ENCODE measurements at regions not wholly inside any gene's neighbourhood (a gene's known extent, or its start where the extent isn't known, plus 50 kb on each side); places are given as distances from the start of the nearest gene placed in this dataset.
A peak's percentile ranks its signal among the peaks of the same experiment; 100 is the strongest.
"Not testable (repeated sequence)": the region's sequence is repeated elsewhere in the genome, so short reads cannot be mapped to it uniquely, and the experiment has no call there.

DNA sequence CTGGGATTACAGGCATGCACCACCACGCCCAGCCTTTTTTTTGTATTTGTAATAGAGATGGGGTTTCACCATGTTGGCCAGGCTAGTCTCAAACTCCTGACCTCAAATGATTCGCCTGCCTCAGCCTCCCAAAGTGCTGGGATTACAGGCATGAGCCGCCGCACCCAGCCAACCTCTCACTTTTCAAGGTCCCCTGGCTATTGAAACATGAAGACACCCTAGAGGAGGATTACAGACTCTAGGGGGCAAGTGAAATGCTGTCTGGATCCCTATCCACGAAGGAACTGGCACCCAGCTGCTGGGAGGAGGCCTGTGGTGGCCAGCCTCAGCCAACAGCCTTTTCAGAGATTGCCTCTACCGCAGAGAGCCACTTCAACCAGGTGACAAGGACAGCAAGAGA lies 76.4 kb upstream of the UBE2E1 start:
- H3K14ac ChIP-seq (ENCODE audit: low read length); H2AFZ ChIP-seq (ENCODE audit: insufficient read depth, low read length, poor library complexity); H2BK5ac ChIP-seq (ENCODE audit: low read depth, low read length, poor library complexity); H3K27ac ChIP-seq (ENCODE audit: low read depth, low read length); H3K4me3 ChIP-seq (ENCODE audit: low read depth, low read length); H3K18ac ChIP-seq (ENCODE audit: low read length); H3K23ac ChIP-seq (ENCODE audit: low read length); H3K4me2 ChIP-seq (ENCODE audit: low read length); H3K79me2 ChIP-seq (ENCODE audit: control insufficient read depth, insufficient read depth, low read length, poor library complexity); H3K79me1 ChIP-seq (ENCODE audit: low read length); H3K36me3 ChIP-seq (ENCODE audit: control insufficient read depth in 1 of 2, insufficient read depth in 2 of 2, low read length in 2 of 2); H2BK12ac ChIP-seq (ENCODE audit: low read length); H2BK120ac ChIP-seq (ENCODE audit: insufficient read depth, low read length, poor library complexity); H3K9me3 ChIP-seq (ENCODE audit: insufficient read depth, low read depth, low read length); H3K27me3 ChIP-seq (ENCODE audit: insufficient read depth, low read length); DNase-seq; H3K9ac ChIP-seq (ENCODE audit: low read length); H4K8ac ChIP-seq (ENCODE audit: low read depth, low read length); H2AK5ac ChIP-seq (ENCODE audit: low read length); H3K4ac ChIP-seq (ENCODE audit: low read depth, low read length); H4K12ac ChIP-seq (ENCODE audit: low read depth, low read length); H3K4me1 ChIP-seq (ENCODE audit: control insufficient read depth in 1 of 2, insufficient read depth in 2 of 2, low read length in 2 of 2): not testable (repeated sequence)
- peak overlapping the region; percentile 19 for H4K91ac ChIP-seq (ENCODE audit: low read depth, low read length)
- WGBS (ENCODE audit: extremely low coverage, insufficient coverage, insufficient read length) = no CpG with 5 or more reads among the region's 6 CpGs

DNA sequence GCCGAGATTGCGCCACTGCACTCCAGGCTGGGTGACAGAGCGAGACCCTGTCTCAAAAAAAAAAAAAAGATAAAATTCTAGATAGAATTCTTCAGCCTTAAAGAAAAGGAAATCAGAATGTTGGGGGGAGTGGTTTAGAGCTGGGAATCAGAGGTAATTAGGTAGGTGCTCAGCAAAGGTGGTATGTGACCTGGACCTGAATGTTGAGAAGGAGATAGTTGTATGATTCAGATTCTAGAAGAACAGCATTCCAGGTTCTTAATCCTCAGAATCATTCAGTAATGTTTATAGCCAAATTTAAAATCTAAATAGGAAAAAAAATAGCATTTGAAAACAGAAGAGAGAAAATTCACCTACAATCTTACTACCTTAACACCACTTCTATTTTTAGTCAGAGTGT lies 71.3 kb upstream of the UBE2E1 start:
- H3K79me2 ChIP-seq (ENCODE audit: control insufficient read depth, insufficient read depth, low read length, poor library complexity) = no peaks in the 10 kb centered on the region
- WGBS (ENCODE audit: extremely low coverage, insufficient coverage, insufficient read length) = no CpG with 5 or more reads among the region's 3 CpGs
- H3K4me3 ChIP-seq (ENCODE audit: low read depth, low read length) = no peak overlapping the region
- no peaks in the 10 kb centered on the region for H3K79me1 ChIP-seq (ENCODE audit: low read length)
- H3K27me3 ChIP-seq (ENCODE audit: insufficient read depth, low read length) = no peaks in the 10 kb centered on the region
- peak; percentile 77 to 89 for DNase-seq
- no peak overlapping the region for H3K23ac ChIP-seq (ENCODE audit: low read length)
- no peak overlapping the region for H4K91ac ChIP-seq (ENCODE audit: low read depth, low read length)
- H3K14ac ChIP-seq (ENCODE audit: low read length) = no peak overlapping the region
- no peak overlapping the region for H4K12ac ChIP-seq (ENCODE audit: low read depth, low read length)
- peaks cover 0 to 2% of the 10 kb centered on the region in 2 experiments for H3K4me1 ChIP-seq (ENCODE audit: control insufficient read depth in 1 of 2, insufficient read depth in 2 of 2, low read length in 2 of 2)
- no peak overlapping the region for H3K9ac ChIP-seq (ENCODE audit: low read length)
- H2AK5ac ChIP-seq (ENCODE audit: low read length) = no peak overlapping the region
- no peak overlapping the region for H3K4ac ChIP-seq (ENCODE audit: low read depth, low read length)
- no peak overlapping the region for H3K27ac ChIP-seq (ENCODE audit: low read depth, low read length)
- no peak overlapping the region for H2AFZ ChIP-seq (ENCODE audit: insufficient read depth, low read length, poor library complexity)
- H3K9me3 ChIP-seq (ENCODE audit: insufficient read depth, low read depth, low read length) = no peaks in the 10 kb centered on the region
- no peaks in the 10 kb centered on the region for H3K36me3 ChIP-seq (ENCODE audit: control insufficient read depth in 1 of 2, insufficient read depth in 2 of 2, low read length in 2 of 2)
- H3K4me2 ChIP-seq (ENCODE audit: low read length) = no peak overlapping the region
- no peak overlapping the region for H3K18ac ChIP-seq (ENCODE audit: low read length)
- H4K8ac ChIP-seq (ENCODE audit: low read depth, low read length) = no peak overlapping the region
- no peak overlapping the region for H2BK12ac ChIP-seq (ENCODE audit: low read length)
- H2BK5ac ChIP-seq (ENCODE audit: low read depth, low read length, poor library complexity) = no peak overlapping the region
- no peak overlapping the region for H2BK120ac ChIP-seq (ENCODE audit: insufficient read depth, low read length, poor library complexity)

DNA sequence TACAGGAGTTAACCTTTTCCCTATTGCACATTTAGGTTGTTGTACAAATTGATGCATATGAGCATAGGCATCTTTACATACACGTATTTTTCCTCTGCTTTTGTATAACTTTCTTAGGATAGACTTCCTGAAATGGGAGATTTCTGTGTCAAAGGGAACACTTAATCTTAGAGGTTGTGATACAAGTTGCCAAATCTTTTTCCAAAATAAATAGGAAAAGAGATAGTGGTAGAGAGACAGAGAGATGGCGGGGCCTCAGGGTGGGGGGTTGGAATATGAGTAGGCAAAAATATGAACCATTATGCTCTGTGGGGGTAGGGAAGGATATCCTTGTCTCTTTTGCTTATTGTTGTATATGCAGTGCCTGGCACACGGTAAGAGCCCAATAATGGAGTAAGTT lies 70.7 kb upstream of the UBE2E1 start:
- no CpG with 5 or more reads among the region's 3 CpGs for WGBS (ENCODE audit: extremely low coverage, insufficient coverage, insufficient read length)
- no peak for DNase-seq
- peaks cover 0 to 2% of the 10 kb centered on the region in 2 experiments for H3K4me1 ChIP-seq (ENCODE audit: control insufficient read depth in 1 of 2, insufficient read depth in 2 of 2, low read length in 2 of 2)
- no peak overlapping the region for H4K91ac ChIP-seq (ENCODE audit: low read depth, low read length)
- no peak overlapping the region for H2BK5ac ChIP-seq (ENCODE audit: low read depth, low read length, poor library complexity)
- H3K9ac ChIP-seq (ENCODE audit: low read length) = no peak overlapping the region
- H3K4ac ChIP-seq (ENCODE audit: low read depth, low read length) = no peak overlapping the region
- no peaks in the 10 kb centered on the region for H3K36me3 ChIP-seq (ENCODE audit: control insufficient read depth in 1 of 2, insufficient read depth in 2 of 2, low read length in 2 of 2)
- no peaks in the 10 kb centered on the region for H3K9me3 ChIP-seq (ENCODE audit: insufficient read depth, low read depth, low read length)
- H3K27ac ChIP-seq (ENCODE audit: low read depth, low read length) = no peak overlapping the region
- H4K12ac ChIP-seq (ENCODE audit: low read depth, low read length) = no peak overlapping the region
- no peaks in the 10 kb centered on the region for H3K79me1 ChIP-seq (ENCODE audit: low read length)
- H3K14ac ChIP-seq (ENCODE audit: low read length) = no peak overlapping the region
- H3K79me2 ChIP-seq (ENCODE audit: control insufficient read depth, insufficient read depth, low read length, poor library complexity) = no peaks in the 10 kb centered on the region
- no peak overlapping the region for H2BK120ac ChIP-seq (ENCODE audit: insufficient read depth, low read length, poor library complexity)
- H4K8ac ChIP-seq (ENCODE audit: low read depth, low read length) = no peak overlapping the region
- H2BK12ac ChIP-seq (ENCODE audit: low read length) = no peak overlapping the region
- H3K18ac ChIP-seq (ENCODE audit: low read length) = no peak overlapping the region
- H3K23ac ChIP-seq (ENCODE audit: low read length) = no peak overlapping the region
- H2AK5ac ChIP-seq (ENCODE audit: low read length) = no peak overlapping the region
- H3K27me3 ChIP-seq (ENCODE audit: insufficient read depth, low read length) = no peaks in the 10 kb centered on the region
- H2AFZ ChIP-seq (ENCODE audit: insufficient read depth, low read length, poor library complexity) = no peak overlapping the region
- no peak overlapping the region for H3K4me2 ChIP-seq (ENCODE audit: low read length)
- no peak overlapping the region for H3K4me3 ChIP-seq (ENCODE audit: low read depth, low read length)

DNA sequence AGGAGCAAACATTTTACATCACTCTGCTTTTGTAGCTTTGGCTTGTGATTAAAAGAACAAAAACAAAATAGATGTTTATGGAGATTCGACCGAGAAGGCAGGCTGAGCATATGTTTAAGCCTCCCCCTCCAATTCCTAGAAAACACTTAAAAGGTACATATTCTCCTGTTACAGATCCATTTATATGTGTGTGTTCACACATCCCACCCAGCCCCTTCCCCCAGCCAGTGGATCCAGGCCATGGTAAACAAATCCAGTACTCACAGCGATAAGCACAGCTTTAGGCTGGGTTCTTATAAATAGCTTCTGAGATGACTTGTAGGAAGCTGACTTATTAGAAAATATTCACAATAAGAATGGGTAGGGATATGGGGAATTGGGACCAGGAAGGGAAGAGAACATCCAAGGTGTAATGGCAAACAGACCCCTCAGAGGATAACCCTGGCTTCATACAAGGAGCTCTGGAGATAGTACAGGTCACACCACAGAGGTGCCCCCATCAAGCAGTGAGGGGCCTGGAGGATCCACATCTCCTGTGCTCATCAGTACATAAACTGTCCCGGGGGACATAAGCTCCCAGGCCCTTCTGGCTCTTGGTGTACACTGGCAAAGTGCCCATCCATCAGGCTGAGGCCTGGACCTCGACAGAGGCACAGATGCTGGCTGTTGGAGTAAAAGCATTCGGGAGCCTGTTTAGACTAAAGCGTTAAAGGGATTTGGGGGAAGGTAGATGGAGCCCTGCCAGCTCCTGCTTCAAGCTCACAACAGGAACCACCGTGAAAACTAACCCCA lies 70.0 kb upstream of the UBE2E1 start:
- Histone ChIP-seq H3K79me1 (ENCODE audit: low read length) (no peaks in the 10 kb centered on the region), H3K36me3 (ENCODE audit: control insufficient read depth in 1 of 2, insufficient read depth in 2 of 2, low read length in 2 of 2) (no peaks in the 10 kb centered on the region), H2BK120ac (ENCODE audit: insufficient read depth, low read length, poor library complexity) (peak overlapping the region; percentile 3), H3K23ac (ENCODE audit: low read length) (no peak overlapping the region), H2AK5ac (ENCODE audit: low read length) (no peak overlapping the region), H3K79me2 (ENCODE audit: control insufficient read depth, insufficient read depth, low read length, poor library complexity) (no peaks in the 10 kb centered on the region), H3K9me3 (ENCODE audit: insufficient read depth, low read depth, low read length) (no peaks in the 10 kb centered on the region), H4K12ac (ENCODE audit: low read depth, low read length) (peak overlapping the region; percentile 64), H3K4me1 (ENCODE audit: control insufficient read depth in 1 of 2, insufficient read depth in 2 of 2, low read length in 2 of 2) (peaks cover 0 to 2% of the 10 kb centered on the region in 2 experiments), H3K4me2 (ENCODE audit: low read length) (no peak overlapping the region), H3K4ac (ENCODE audit: low read depth, low read length) (no peak overlapping the region), H3K14ac (ENCODE audit: low read length) (no peak overlapping the region), H3K27ac (ENCODE audit: low read depth, low read length) (no peak overlapping the region), H2AFZ (ENCODE audit: insufficient read depth, low read length, poor library complexity) (no peak overlapping the region), H4K91ac (ENCODE audit: low read depth, low read length) (no peak overlapping the region), H3K27me3 (ENCODE audit: insufficient read depth, low read length) (no peaks in the 10 kb centered on the region), H3K18ac (ENCODE audit: low read length) (no peak overlapping the region), H3K4me3 (ENCODE audit: low read depth, low read length) (no peak overlapping the region), H4K8ac (ENCODE audit: low read depth, low read length) (no peak overlapping the region), H2BK12ac (ENCODE audit: low read length) (no peak overlapping the region), H3K9ac (ENCODE audit: low read length) (peak overlapping the region; percentile 65), H2BK5ac (ENCODE audit: low read depth, low read length, poor library complexity) (no peak overlapping the region)
- DNase-seq = no peak
- WGBS (ENCODE audit: extremely low coverage, insufficient coverage, insufficient read length) = no CpG with 5 or more reads among the region's 8 CpGs

Data from trophoblast cell (in vitro differentiated cells and primary cell).